ENCODE measurements at regions not wholly inside any gene's neighbourhood (a gene's known extent, or its start where the extent isn't known, plus 50 kb on each side); places are given as distances from the start of the nearest gene placed in this dataset.

- TF ChIP-seq CTCF (IDR thresholded peaks at IDR 0.05; ENCODE audit: low read depth, low read length) = no peak
- TF ChIP-seq POLR2A (IDR thresholded peaks at IDR 0.05; ENCODE audit: extremely low read depth, insufficient read length) = no peak
Measured at GRCh38 chr17:14499976-14500375, 199.1 kb downstream of the HS3ST3B1 start.

Measured in NB4 (cell line).